HG03460 (cell line): ENCODE measurements at regions not wholly inside any gene's neighbourhood (a gene's known extent, or its start where the extent isn't known, plus 50 kb on each side); places are given as distances from the start of the nearest gene placed in this dataset.
"Not testable (repeated sequence)": the region's sequence is repeated elsewhere in the genome, so short reads cannot be mapped to it uniquely, and the experiment has no call there.

Experiments used
- ATAC-seq: cut with Tn5 transposase; IDR thresholded peaks from one replicate; pipeline ENCODE4 v1.9.1; 2021; ENCODE audit not compliant: unreplicated experiment

- ATAC-seq, result no peak
Observed at GRCh38 chr3:153640689-153641665, 479.0 kb downstream of the RAP2B start.

DNA sequence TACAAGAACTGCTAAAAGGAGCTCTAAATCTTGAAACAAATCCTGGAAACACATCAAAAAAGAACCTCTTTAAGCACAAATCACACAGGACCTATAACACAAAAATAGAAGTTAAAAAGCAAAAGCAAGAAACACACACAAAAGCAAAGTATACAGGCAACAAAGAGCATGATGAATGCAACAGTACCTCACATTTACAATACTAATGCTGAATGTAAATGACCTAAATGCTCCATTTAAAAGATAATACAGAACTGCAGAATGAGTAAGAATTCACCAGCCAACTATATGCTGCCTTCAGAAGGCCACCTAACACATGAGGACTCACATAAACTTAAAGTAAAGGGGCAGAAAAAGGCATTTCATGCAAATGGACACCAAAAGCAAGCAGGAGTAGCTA lies 478.6 kb upstream of the ARHGEF26 start:
- ATAC-seq, result not testable (repeated sequence)

GRCh38 chr3:153643471-153643870 lies 477.7 kb upstream of the ARHGEF26 start:
- ATAC-seq, result not testable (repeated sequence)

GRCh38 chr3:153649286-153649839 lies 471.8 kb upstream of the ARHGEF26 start:
- no peak for ATAC-seq

GRCh38 chr3:153652076-153652475 lies 469.1 kb upstream of the ARHGEF26 start:
- no peak for ATAC-seq

DNA sequence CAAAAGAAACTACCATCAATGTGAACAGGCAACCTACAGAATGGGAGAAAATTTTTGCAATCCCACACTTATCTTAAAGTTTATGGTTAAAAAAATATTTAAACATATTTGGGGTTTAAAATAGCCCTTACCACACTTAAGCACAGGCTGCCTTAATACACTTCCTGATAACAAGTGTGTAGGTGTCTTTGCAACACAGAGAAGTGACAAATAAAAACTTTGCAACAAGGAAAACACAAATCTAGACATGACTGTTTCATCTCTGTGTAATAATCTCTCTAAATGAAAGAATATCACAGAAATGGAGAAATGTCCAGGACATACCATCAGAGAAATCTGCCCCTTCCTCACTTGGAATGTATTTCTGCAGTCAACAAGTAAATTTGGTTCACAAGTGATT lies 464.1 kb upstream of the ARHGEF26 start:
- ATAC-seq, result no peak

- no peak for ATAC-seq
Observed at GRCh38 chr3:153657461-153657860, 463.7 kb upstream of the ARHGEF26 start.

DNA sequence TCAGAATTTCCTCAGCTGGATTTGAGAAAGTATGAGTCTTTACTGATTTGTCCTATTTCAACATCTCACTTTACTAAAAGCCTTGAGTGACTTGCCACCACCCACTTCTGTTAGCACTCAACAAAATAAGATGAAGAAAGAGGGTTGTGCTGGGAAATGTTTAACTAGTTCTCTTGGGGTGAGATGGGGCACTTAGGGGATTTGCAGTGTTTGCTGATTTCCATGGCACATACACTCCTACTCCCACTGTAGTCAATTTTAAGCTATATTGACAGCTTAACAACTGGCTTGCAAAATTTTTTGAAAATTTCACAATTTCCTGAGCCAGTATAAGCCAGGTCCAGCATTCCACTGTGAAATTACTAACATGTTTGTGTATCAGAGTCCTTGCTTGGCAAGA lies 463.1 kb upstream of the ARHGEF26 start:
- ATAC-seq, result no peak

- ATAC-seq, result no peak
Observed at GRCh38 chr3:153666991-153667740, 454.0 kb upstream of the ARHGEF26 start.

DNA sequence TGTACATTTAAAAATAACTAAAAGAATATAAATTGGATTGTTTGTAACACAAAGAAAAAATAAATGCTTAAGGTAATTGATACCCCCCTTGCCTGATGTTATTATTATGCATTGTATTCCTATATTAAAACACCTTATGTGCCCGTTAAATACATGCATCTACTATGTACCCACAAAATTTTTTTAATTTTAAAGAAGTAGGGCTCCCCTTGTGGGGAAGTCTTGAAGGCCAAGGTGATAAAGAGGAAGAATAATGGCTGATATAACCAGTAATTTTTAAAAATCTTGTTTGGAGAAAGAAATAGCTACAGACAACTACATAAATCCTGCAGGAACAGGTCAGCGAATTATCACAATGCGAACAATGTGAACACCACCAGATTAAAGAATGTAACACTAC lies 451.7 kb upstream of the ARHGEF26 start:
- no peak for ATAC-seq

DNA sequence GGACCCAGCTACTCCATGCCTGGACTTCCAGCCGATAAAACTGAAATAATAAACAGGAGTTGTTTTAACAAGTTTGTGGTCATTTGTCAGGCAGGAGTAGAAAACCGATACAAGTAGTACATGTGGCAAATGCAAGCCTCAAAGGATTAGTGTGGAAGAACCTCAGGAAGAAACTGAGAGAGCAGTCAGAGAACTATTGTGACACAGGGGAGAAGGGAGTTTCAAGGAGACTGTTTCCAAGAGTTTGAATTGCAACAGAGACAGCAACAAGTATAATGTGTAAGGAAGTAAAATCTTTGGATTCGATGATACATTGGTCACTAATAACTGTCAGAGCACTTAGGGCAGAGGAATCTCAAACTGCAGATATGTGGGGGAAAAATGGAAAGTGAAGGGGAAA lies 450.6 kb upstream of the ARHGEF26 start:
- ATAC-seq, result no peak

DNA sequence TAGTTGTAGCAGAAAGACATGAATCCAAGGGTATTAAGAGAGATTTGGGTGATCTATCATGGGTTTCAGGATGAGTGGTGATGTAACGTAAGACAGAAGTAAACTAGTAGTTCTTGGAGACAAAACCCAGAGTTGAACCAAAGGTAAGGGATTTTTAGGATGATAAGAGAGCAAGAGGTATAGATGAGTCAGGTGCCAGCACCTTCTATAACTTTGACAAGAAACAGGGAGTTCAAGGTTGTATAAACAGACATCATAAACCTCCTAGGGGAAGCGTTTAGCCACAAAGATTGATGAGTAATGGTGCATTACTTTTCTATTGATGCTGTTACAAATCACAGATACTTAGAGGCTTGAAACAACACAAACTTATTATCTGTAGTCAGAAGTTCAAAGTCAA lies 447.3 kb upstream of the ARHGEF26 start:
- ATAC-seq, result no peak

DNA sequence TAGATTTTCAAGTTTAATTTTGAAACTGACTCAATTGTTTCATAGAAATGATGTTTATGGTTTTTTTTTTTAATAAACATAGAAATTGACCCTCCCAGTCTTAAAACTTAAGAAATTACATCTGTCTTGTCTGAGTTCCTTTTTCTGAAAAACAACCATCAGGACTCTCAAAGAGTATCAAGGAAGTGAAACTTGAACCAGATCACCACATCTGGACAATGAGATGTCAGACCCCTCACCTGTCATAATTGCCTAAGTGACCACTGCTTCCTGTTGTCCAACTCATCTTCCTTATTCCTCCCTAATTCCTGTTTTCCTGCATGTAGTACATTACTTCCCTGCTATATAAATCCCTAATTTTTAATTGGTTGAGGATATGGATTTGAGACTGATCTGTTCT lies 441.5 kb upstream of the ARHGEF26 start:
- ATAC-seq, result no peak

DNA sequence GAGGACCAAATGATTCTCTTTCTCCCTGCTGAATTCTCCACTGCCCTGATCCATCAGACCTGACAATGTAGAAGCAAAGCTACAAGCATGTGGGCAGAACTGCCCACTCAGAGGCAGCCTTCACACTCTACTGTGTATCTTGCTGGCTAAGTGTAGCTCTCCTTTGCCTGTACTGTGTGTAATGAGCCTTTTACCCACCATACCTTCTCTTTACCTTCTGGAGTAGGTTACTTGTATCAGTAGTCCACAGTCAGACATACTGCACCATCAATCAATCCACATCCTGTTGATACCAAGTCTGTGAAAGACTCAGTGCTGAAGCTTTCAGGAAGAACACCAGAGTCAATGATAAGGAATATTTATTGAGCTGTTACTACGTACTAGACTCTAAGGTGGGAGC lies 440.7 kb upstream of the ARHGEF26 start:
- no peak for ATAC-seq

DNA sequence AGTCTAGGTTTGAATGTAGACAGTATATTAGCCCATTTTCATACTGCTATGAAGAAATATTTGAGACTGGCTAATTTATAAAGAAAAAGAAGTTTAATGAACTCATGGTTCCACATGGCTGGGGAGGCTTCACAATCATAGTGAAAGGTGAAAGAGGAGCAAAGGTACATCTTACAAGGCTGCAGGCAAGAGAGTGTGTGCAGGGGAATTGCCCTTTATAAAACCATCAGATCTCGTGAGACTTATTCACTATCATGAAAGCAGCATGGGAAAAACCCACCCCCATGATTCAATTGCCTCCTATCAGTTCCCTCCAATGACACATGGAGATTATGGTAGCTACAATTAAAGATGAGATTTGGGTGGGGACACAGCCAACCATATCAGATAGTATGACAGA lies 440.1 kb upstream of the ARHGEF26 start:
- ATAC-seq, result no peak

DNA sequence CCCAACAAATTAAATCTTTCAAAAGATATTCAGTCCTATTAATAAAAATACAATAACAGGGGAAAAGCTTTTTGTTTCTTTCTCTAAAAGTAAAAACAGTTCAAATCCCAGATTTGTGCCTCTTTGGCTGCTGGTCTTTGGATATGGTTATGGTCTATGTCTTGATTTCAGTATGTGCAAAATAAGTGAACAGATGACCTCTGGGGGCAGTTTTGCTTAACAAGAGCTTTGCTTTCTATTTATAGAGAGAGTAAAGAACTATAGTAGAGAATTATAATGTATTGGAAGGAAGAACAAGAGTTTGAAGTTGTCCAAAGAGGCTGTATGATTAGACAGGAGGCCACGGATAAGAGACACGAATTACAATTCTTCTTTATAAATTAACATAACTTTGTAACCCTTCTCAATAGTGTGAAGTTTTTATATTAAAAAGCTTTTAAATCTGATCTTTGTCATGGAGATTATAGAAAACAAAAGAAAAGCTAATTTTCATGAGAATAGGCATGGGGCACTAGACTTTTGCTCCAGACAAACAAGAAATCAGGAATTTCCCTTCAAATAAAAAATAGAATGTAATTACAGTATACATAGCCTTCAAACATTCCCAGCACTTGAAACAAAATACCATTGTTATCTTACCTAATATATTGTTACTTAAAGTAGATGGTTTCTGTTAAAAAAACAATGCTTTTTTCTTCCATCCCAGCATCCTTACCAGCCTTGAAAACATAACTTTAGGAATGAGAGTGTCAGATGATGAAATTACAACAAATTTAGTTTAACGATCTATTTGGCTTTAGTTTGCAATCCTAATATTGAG lies 432.7 kb upstream of the ARHGEF26 start:
- ATAC-seq, result no peak

- no peak for ATAC-seq
Observed at GRCh38 chr3:153693207-153693606, 428.0 kb upstream of the ARHGEF26 start.

GRCh38 chr3:153702106-153702505 lies 419.1 kb upstream of the ARHGEF26 start:
- no peak for ATAC-seq

DNA sequence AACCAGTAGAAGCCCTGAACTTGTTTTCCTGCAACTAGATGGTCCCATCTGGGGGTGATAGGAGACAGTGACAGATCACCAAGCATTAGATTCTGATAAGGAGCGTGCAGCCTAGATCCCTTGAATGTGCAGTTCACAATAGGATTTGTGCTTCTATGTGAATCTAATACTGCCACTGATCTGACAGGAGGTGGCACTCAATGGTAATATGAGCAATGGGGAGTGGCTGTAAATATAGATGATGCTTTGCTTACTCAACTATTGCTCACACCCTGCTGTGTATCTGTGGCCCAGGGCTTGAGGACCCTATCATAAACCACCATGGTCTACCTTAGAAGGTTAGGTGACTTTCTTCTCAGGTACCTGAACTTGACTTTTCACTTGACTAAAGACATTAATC lies 417.1 kb upstream of the ARHGEF26 start:
- no peak for ATAC-seq

DNA sequence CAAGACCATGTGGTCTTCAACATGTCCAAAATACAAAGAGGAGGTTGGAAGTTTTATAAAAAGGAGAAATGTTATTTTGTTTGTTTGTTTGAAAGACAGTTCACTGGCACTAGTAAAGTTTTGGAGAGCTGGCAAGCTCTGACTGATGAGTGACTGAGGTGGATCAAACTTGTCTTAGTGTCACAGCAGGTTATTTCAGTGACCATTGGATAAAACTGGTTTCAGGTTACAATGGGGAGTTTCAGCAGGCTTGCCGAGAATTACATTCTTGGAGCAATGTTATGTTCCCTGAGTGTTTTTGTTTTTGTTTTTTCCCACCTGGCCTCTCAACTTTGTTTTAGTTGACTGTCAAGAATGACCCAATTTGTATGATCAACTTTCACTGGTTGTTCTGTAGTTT lies 414.5 kb upstream of the ARHGEF26 start:
- ATAC-seq, result no peak

DNA sequence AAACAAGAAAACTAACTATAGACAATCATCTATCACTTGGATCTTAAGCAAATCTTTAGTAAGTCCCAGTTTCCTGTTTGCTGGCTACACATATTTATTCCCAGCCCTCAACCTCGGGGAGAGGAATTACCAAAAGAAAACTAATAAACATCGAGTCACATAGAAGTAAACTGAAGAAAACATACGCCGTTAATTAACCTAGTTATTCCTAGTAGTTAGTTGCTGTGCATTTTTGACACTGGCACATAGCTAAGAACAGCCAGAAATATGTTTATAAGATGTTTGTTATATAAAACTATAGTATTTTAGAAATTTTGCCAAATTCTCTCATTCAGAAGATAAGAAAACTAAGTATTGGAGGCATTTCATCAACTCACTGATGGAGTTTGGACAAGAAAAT lies 407.2 kb upstream of the ARHGEF26 start:
- no peak for ATAC-seq
